ENCODE measurements at regions not wholly inside any gene's neighbourhood (a gene's known extent, or its start where the extent isn't known, plus 50 kb on each side); places are given as distances from the start of the nearest gene placed in this dataset.

DNA sequence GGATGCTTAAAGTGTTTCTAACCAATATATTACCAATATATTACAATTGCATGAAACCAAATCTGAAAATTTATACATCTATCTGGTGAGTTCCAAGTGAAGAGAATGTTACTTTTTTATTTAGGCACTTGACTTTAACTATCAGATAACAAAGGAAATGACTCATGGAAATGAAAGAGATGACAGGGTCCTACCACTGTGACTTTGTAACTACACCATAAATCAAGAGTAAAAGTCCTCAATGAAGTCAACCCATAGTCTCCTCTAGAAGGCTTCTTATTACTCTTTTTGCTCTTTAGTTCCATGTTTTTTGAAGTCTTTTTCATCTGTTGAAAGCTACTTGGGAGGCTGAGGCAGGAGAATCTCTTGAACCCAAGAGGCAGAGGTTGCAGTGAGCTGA lies 545.0 kb upstream of the PIK3C3 start:
- Histone ChIP-seq H3K27ac (no peak overlapping the region), H3K4me1 (no peaks in the 10 kb centered on the region), H3K4me3 (no peak overlapping the region), H3K27me3 (no peaks in the 10 kb centered on the region), H3K9me3 (peaks cover 0 to 7% (median 0%) of the 10 kb centered on the region in 12 donors), H3K36me3 (no peaks in the 10 kb centered on the region)
- ATAC-seq (no peak), DNase-seq (no peak)
- intact Hi-C loops (cut with DNase I): no loop called here
- TF ChIP-seq, protein P1, sequence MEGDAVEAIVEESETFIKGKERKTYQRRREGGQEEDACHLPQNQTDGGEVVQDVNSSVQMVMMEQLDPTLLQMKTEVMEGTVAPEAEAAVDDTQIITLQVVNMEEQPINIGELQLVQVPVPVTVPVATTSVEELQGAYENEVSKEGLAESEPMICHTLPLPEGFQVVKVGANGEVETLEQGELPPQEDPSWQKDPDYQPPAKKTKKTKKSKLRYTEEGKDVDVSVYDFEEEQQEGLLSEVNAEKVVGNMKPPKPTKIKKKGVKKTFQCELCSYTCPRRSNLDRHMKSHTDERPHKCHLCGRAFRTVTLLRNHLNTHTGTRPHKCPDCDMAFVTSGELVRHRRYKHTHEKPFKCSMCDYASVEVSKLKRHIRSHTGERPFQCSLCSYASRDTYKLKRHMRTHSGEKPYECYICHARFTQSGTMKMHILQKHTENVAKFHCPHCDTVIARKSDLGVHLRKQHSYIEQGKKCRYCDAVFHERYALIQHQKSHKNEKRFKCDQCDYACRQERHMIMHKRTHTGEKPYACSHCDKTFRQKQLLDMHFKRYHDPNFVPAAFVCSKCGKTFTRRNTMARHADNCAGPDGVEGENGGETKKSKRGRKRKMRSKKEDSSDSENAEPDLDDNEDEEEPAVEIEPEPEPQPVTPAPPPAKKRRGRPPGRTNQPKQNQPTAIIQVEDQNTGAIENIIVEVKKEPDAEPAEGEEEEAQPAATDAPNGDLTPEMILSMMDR (IDR thresholded peaks at IDR 0.05): no peak
- no peak for TF ChIP-seq POLR2A (IDR thresholded peaks at IDR 0.05)

DNA sequence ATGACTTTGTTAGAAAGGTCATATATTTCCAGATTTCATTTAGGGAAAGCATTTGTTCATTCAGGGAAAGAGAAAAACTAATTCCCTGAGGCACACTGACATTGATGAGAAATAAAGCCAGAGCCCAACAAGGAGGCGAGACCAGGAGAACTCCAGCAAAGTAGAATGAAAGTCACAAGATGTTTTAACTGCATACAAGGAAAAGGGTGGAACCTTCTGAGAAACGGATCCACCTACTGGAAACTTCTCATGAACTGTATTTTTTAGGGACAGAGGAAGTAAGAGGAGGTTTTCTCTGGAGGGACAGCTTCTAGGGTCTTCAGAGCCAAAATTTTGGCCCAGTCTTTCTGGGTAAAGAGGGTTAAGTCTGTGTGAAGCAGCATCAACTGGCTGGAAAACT lies 548.2 kb upstream of the PIK3C3 start:
- Histone ChIP-seq H3K9me3 (peaks cover 0 to 4% (median 0%) of the 10 kb centered on the region in 12 donors), H3K4me1 (no peaks in the 10 kb centered on the region), H3K27me3 (no peaks in the 10 kb centered on the region), H3K27ac (no peak overlapping the region), H3K36me3 (no peaks in the 10 kb centered on the region), H3K4me3 (no peak overlapping the region)
- DNase-seq (no peak), ATAC-seq (no peak)
- WGBS, 4 donors: 57 to 70% (median 67%) methylated on average over 2 of the region's 2 CpGs
- intact Hi-C loops (cut with DNase I): no loop called here
- no peak for TF ChIP-seq POLR2A (IDR thresholded peaks at IDR 0.05)
- TF ChIP-seq, protein P1 (IDR thresholded peaks at IDR 0.05): no peak

DNA sequence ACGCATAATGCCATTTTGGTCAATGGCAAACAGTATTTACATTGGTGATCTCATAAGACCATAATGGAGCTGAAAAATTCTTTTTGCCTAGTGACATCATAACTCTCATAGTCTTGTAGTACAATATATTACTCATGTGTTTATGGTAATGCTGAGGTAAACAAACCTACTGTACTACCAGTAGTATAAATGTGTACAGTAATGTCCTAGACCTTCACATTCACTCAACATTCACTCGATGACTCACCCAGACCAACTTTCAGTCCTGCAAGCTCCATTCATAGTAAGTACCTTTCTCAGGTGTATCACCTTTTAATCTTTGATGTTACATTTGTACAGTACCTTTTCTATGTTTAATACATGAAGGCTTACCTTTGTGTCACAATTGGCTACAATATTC lies 558.2 kb upstream of the PIK3C3 start:
- Histone ChIP-seq H3K4me1 (peaks cover 0 to 4% (median 0%) of the 10 kb centered on the region in 12 donors), H3K4me3 (no peak overlapping the region), H3K27ac (no peak overlapping the region), H3K36me3 (no peaks in the 10 kb centered on the region), H3K9me3 (no peaks in the 10 kb centered on the region), H3K27me3 (no peaks in the 10 kb centered on the region)
- intact Hi-C loops (cut with DNase I): loop anchor here in 2 of 10 donors (5.0 to 10.0 kb wide), 2 partner anchors 50 to 962 kb away; no protein-coding TSS in a partner anchor
- 95 to 100% (median 97%) methylated on average over 2 of the region's 2 CpGs for WGBS, 4 donors
- DNase-seq (no peak), ATAC-seq (no peak)
- no peak for TF ChIP-seq POLR2A (IDR thresholded peaks at IDR 0.05)
- TF ChIP-seq, protein P1 (IDR thresholded peaks at IDR 0.05): no peak

DNA sequence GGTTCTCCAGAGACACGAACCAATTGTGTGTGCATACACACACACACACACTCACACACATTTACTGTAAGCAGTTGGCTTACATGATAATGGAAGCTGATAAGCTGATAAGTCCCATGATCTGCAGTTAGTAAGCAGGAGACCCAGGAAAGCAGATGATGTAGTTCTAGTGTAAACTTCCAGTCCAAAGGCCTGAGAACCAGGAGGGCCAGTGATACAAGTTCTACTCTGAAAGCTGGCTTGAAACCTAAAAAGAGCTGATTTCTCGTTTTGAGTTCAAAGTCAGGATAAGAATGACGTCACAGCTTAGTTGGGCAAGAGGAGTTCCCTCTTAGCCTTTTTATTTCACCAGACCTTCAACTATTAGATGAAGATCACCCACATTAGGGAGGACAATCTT lies 558.8 kb upstream of the PIK3C3 start:
- ATAC-seq (no peak), DNase-seq (no peak)
- intact Hi-C loops (cut with DNase I): loop anchor here in 2 of 10 donors (5.0 to 10.0 kb wide), 2 partner anchors 51 to 961 kb away; no protein-coding TSS in a partner anchor
- no peak overlapping the region for H3K27ac ChIP-seq
- TF ChIP-seq, protein P1 (IDR thresholded peaks at IDR 0.05): no peak
- TF ChIP-seq POLR2A (IDR thresholded peaks at IDR 0.05): no peak
- peaks cover 0 to 5% (median 0%) of the 10 kb centered on the region in 12 donors for H3K4me1 ChIP-seq
- WGBS, 4 donors: 83 to 87% (median 87%) methylated on average over 3 of the region's 3 CpGs
- H3K27me3 ChIP-seq: no peaks in the 10 kb centered on the region
- H3K4me3 ChIP-seq: no peak overlapping the region
- H3K36me3 ChIP-seq: no peaks in the 10 kb centered on the region
- no peaks in the 10 kb centered on the region for H3K9me3 ChIP-seq
